ENCODE measurements at regions not wholly inside any gene's neighbourhood (a gene's known extent, or its start where the extent isn't known, plus 50 kb on each side); places are given as distances from the start of the nearest gene placed in this dataset.
"Not testable (repeated sequence)": the region's sequence is repeated elsewhere in the genome, so short reads cannot be mapped to it uniquely, and the experiment has no call there.

GRCh38 chr11:107259811-107260221 is 197.8 kb downstream of the CWF19L2 start:
- ATAC-seq = no peak
- WGBS (ENCODE audit: insufficient coverage, low coverage, low lambda C conversion rate, missing lambda C conversion rate) = 25% methylated on average over 5 of the region's 7 CpGs
- Histone ChIP-seq H3K9me3 (no peaks in the 10 kb centered on the region), H3K27me3 (no peaks in the 10 kb centered on the region), H3K27ac (no peak overlapping the region), H3K4me1 (no peaks in the 10 kb centered on the region), H3K4me3 (no peak overlapping the region), H3K36me3 (no peaks in the 10 kb centered on the region)
- no peak for DNase-seq
- intact Hi-C loops (cut with DNase I) = no loop called here
- TF ChIP-seq POLR2A (IDR thresholded peaks at IDR 0.05) = no peak
- no peak for TF ChIP-seq CTCF (IDR thresholded peaks at IDR 0.05)

- ATAC-seq (no peak), DNase-seq (no peak)
- Histone ChIP-seq H3K27ac (no peak overlapping the region), H3K9me3 (no peaks in the 10 kb centered on the region), H3K36me3 (no peaks in the 10 kb centered on the region), H3K27me3 (no peaks in the 10 kb centered on the region), H3K4me3 (no peak overlapping the region), H3K4me1 (no peaks in the 10 kb centered on the region)
- 93% methylated on average over 6 of the region's 7 CpGs for WGBS (ENCODE audit: insufficient coverage, low coverage, low lambda C conversion rate, missing lambda C conversion rate)
- TF ChIP-seq CTCF (IDR thresholded peaks at IDR 0.05) = no peak
- no peak for TF ChIP-seq POLR2A (IDR thresholded peaks at IDR 0.05)
- intact Hi-C loops (cut with DNase I) = no loop called here
These were observed 199.9 kb downstream of the CWF19L2 start for GRCh38 chr11:107257710-107258109.

- 80% methylated on average over 2 of the region's 8 CpGs for WGBS (ENCODE audit: insufficient coverage, low coverage, low lambda C conversion rate, missing lambda C conversion rate)
- DNase-seq; H3K9me3 ChIP-seq; H3K27me3 ChIP-seq; intact Hi-C loops (cut with DNase I); H3K4me3 ChIP-seq; H3K36me3 ChIP-seq; ATAC-seq; H3K4me1 ChIP-seq; H3K27ac ChIP-seq: not testable (repeated sequence)
These were observed 204.0 kb downstream of the CWF19L2 start for GRCh38 chr11:107253661-107254060.

GRCh38 chr11:107252429-107253161 is 205.0 kb downstream of the CWF19L2 start:
- no peak for DNase-seq
- intact Hi-C loops (cut with DNase I) = no loop called here
- Histone ChIP-seq H3K27ac (no peak overlapping the region), H3K4me3 (no peak overlapping the region), H3K9me3 (no peaks in the 10 kb centered on the region), H3K27me3 (no peaks in the 10 kb centered on the region), H3K36me3 (no peaks in the 10 kb centered on the region), H3K4me1 (no peaks in the 10 kb centered on the region)
- ATAC-seq = no peak
- TF ChIP-seq CTCF (IDR thresholded peaks at IDR 0.05) (no peak), POLR2A (IDR thresholded peaks at IDR 0.05) (no peak)
- WGBS (ENCODE audit: insufficient coverage, low coverage, low lambda C conversion rate, missing lambda C conversion rate) = 92% methylated on average over 3 of the region's 8 CpGs

GRCh38 chr11:107251298-107251697 is 206.3 kb downstream of the CWF19L2 start:
- H3K9me3 ChIP-seq = no peaks in the 10 kb centered on the region
- ATAC-seq (no peak), DNase-seq (no peak)
- WGBS (ENCODE audit: insufficient coverage, low coverage, low lambda C conversion rate, missing lambda C conversion rate) = 82% methylated on average over 3 of the region's 4 CpGs
- no peaks in the 10 kb centered on the region for H3K36me3 ChIP-seq
- no peaks in the 10 kb centered on the region for H3K4me1 ChIP-seq
- no peak for TF ChIP-seq CTCF (IDR thresholded peaks at IDR 0.05)
- TF ChIP-seq POLR2A (IDR thresholded peaks at IDR 0.05) = no peak
- H3K4me3 ChIP-seq = no peak overlapping the region
- no peak overlapping the region for H3K27ac ChIP-seq
- no peaks in the 10 kb centered on the region for H3K27me3 ChIP-seq
- intact Hi-C loops (cut with DNase I) = no loop called here
